ENCODE measurements at regions not wholly inside any gene's neighbourhood (a gene's known extent, or its start where the extent isn't known, plus 50 kb on each side); places are given as distances from the start of the nearest gene placed in this dataset.
"Not testable (repeated sequence)": the region's sequence is repeated elsewhere in the genome, so short reads cannot be mapped to it uniquely, and the experiment has no call there.

- H3K27ac ChIP-seq = no peak overlapping the region
- no peak for TF ChIP-seq ZFX (IDR thresholded peaks at IDR 0.05)
- TF ChIP-seq CTCF (conservative IDR thresholded peaks at IDR 0.05) = no peak
Observed at GRCh38 chr6:144469144-144469575, 184.0 kb downstream of the UTRN start.

GRCh38 chr6:144470201-144470600 is 185.1 kb downstream of the UTRN start:
- H3K27ac ChIP-seq = not testable (repeated sequence)

GRCh38 chr6:144471986-144472385 is 186.9 kb downstream of the UTRN start:
- H3K27ac ChIP-seq = no peak overlapping the region
- TF ChIP-seq ZFX (IDR thresholded peaks at IDR 0.05) (no peak), CTCF (conservative IDR thresholded peaks at IDR 0.05) (no peak)

- no peak overlapping the region for H3K27ac ChIP-seq
- TF ChIP-seq CTCF (conservative IDR thresholded peaks at IDR 0.05) = no peak
- no peak for TF ChIP-seq ZFX (IDR thresholded peaks at IDR 0.05)
Observed at GRCh38 chr6:144474290-144474689, 189.2 kb downstream of the UTRN start.

- no peak overlapping the region for H3K27ac ChIP-seq
- TF ChIP-seq ZFX (IDR thresholded peaks at IDR 0.05) (no peak), CTCF (conservative IDR thresholded peaks at IDR 0.05) (no peak)
Observed at GRCh38 chr6:144474904-144475303, 189.8 kb downstream of the UTRN start.

- TF ChIP-seq ZFX (IDR thresholded peaks at IDR 0.05) = no peak
- no peak for TF ChIP-seq CTCF (conservative IDR thresholded peaks at IDR 0.05)
- H3K27ac ChIP-seq = no peak overlapping the region
Observed at GRCh38 chr6:144475411-144475810, 190.3 kb downstream of the UTRN start.

GRCh38 chr6:144476286-144476685 is 191.2 kb downstream of the UTRN start:
- TF ChIP-seq ZFX (IDR thresholded peaks at IDR 0.05) (no peak), CTCF (conservative IDR thresholded peaks at IDR 0.05) (no peak)
- H3K27ac ChIP-seq = no peak overlapping the region

GRCh38 chr6:144477396-144477795 is 192.3 kb downstream of the UTRN start:
- no peak overlapping the region for H3K27ac ChIP-seq

More at GRCh38 chr6:144477396-144477795, 192.3 kb downstream of the UTRN start:
- TF ChIP-seq CTCF (conservative IDR thresholded peaks at IDR 0.05) (no peak), ZFX (IDR thresholded peaks at IDR 0.05) (no peak)

Data from C4-2B (cell line).